A549 (cell line): ENCODE measurements at regions not wholly inside any gene's neighbourhood (a gene's known extent, or its start where the extent isn't known, plus 50 kb on each side); places are given as distances from the start of the nearest gene placed in this dataset.
A peak's percentile ranks its signal among the peaks of the same experiment; 100 is the strongest.

ENCODE experiments used
- ATAC-seq, 2 experiments: fragments of 200-7000 bp in 1 of 2; fragments of >200 bp in 1 of 2; cut with Nextera tagmentation in 1 of 2; cut with Tn5 transposase in 1 of 2; 3 replicates each; pipeline versions ENCODE4 v1.8.0 to v1.9.1; 2018 to 2020; ENCODE audit warnings: mild to moderate bottlenecking in 1 of 2, moderate library complexity in 1 of 2
- CTCF ChIA-PET: fragments of 300-600 bp; sonication (Branson Sonifier 250); formaldehyde crosslinking; extraction: SDS; loops from one replicate; lab custom pipeline; 2021; ENCODE audit warnings: antibody characterized with exemption, inconsistent platforms; lab: Yijun Ruan, JAX
- POLR2A ChIA-PET: fragments of 350-600 bp; formaldehyde crosslinking; extraction: SDS; loops from one replicate; lab custom pipeline; 2021; ENCODE audit warnings: antibody characterized with exemption, inconsistent platforms; lab: Yijun Ruan, JAX
- DNase-seq, 2 experiments: peaks; one replicate each; pipeline versions ENCODE4 v3.0.0 to v3.0.0-alpha.2; 2011 to 2016; ENCODE audit warnings: low read depth in 1 of 2, low spot score in 1 of 2
- FAIRE-seq: peaks from 2 replicates; lab custom pipeline; 2011; peaks lifted over from hg19 to GRCh38; lab: Jason Lieb, UNC
- H3K27ac ChIP-seq, 2 experiments: fragments of >200 bp; sonication (Bioruptor Twin); formaldehyde crosslinking; 3 replicates each; pipeline ENCODE4 v1.5.1; 2016 to 2017
- H3K4me1 ChIP-seq: fragments of >200 bp; sonication (Bioruptor Twin); formaldehyde crosslinking; 3 replicates; pipeline ENCODE4 v1.6.1; 2016
- H3K4me2 ChIP-seq: fragments of >200 bp; sonication (Bioruptor Twin); formaldehyde crosslinking; 3 replicates; pipeline ENCODE4 v1.6.1; 2016
- H3K4me3 ChIP-seq: fragments of >200 bp; sonication (Bioruptor Twin); formaldehyde crosslinking; 3 replicates; pipeline ENCODE4 v1.5.1; 2016
- H3K9me3 ChIP-seq: fragments of >200 bp; sonication (Bioruptor Twin); formaldehyde crosslinking; 3 replicates; pipeline ENCODE4 v1.6.1; 2016
- BHLHE40 ChIP-seq: IDR thresholded peaks from 2 replicates; pipeline ENCODE4 v1.6.1; 2012; ENCODE audit warnings: low read depth, low read length, inconsistent platforms
- CEBPB ChIP-seq, 2 experiments: fragments of >200 bp in 1 of 2; sonication (Bioruptor Twin) in 1 of 2; formaldehyde crosslinking in 1 of 2; IDR thresholded peaks; 2 replicates each; pipeline ENCODE4 v1.6.1; 2012 to 2016
- CHD2 ChIP-seq: fragments of 150-350 bp; IDR thresholded peaks from 2 replicates; pipeline ENCODE4 v1.6.1; 2014; ENCODE audit warnings: low read length; ENCODE audit not compliant: partially characterized antibody
- ELK1 ChIP-seq: fragments of 150-350 bp; IDR thresholded peaks from 2 replicates; pipeline ENCODE4 v1.6.1; 2014; ENCODE audit warnings: low read depth, mild to moderate bottlenecking, low read length
- FOXS1 ChIP-seq: fragments of 250-450 bp; sonication (Bioruptor Pico); IDR thresholded peaks from 2 replicates; pipeline ENCODE4 v1.5.0; 2020; ENCODE audit warnings: mild to moderate bottlenecking, moderate library complexity
- GATA3 ChIP-seq: IDR thresholded peaks from 2 replicates; pipeline ENCODE4 v1.6.1; 2012; ENCODE audit warnings: borderline replicate concordance
- HOXA7 ChIP-seq: fragments of 250-450 bp; sonication (Bioruptor Pico); IDR thresholded peaks from 2 replicates; pipeline ENCODE4 v1.5.0; 2020; ENCODE audit warnings: mild to moderate bottlenecking, moderate library complexity
- JUN ChIP-seq, 2 experiments: fragments of >200 bp; sonication (Bioruptor Twin); formaldehyde crosslinking; IDR thresholded peaks; 2 replicates in 1 of 2; 3 replicates in 1 of 2; pipeline ENCODE4 v1.6.1; 2016 to 2017
- JUNB ChIP-seq: fragments of >200 bp; sonication (Bioruptor Twin); formaldehyde crosslinking; IDR thresholded peaks from 2 replicates; pipeline ENCODE4 v1.6.1; 2016
- KDM5A ChIP-seq: fragments of 200-600 bp; sonication (generic); IDR thresholded peaks from 2 replicates; pipeline ENCODE4 v1.6.1; 2016; ENCODE audit warnings: antibody characterized with exemption, mild to moderate bottlenecking
- MAZ ChIP-seq: fragments of 150-350 bp; IDR thresholded peaks from 2 replicates; pipeline ENCODE4 v1.6.1; 2014; ENCODE audit warnings: antibody characterized with exemption, low read depth, low read length, borderline replicate concordance
- NFE2L2 ChIP-seq: fragments of 150-350 bp; conservative IDR thresholded peaks from 2 replicates; pipeline ENCODE4 v1.6.1; 2014; ENCODE audit warnings: low read length
- PBX3 ChIP-seq: IDR thresholded peaks from 2 replicates; pipeline ENCODE4 v1.6.1; 2012
- POLR2A ChIP-seq: IDR thresholded peaks from 2 replicates; pipeline ENCODE4 v1.6.1; 2012; ENCODE audit warnings: mild to moderate bottlenecking, low read length
- RCOR1 ChIP-seq: fragments of 150-350 bp; IDR thresholded peaks from 2 replicates; pipeline ENCODE4 v1.6.1; 2014; ENCODE audit warnings: antibody characterized with exemption, low read length, low read depth
- RNF2 ChIP-seq: fragments of 200-600 bp; sonication (generic); IDR thresholded peaks from 2 replicates; pipeline ENCODE4 v1.6.1; 2016; ENCODE audit warnings: low read depth, mild to moderate bottlenecking, antibody characterized with exemption, moderate library complexity, borderline replicate concordance
- SMC3 ChIP-seq: fragments of >200 bp; sonication (Bioruptor Twin); formaldehyde crosslinking; IDR thresholded peaks from 3 replicates; pipeline ENCODE4 v1.6.1; 2018; ENCODE audit warnings: inconsistent platforms
- SREBF2 ChIP-seq: fragments of 450-650 bp; IDR thresholded peaks from 2 replicates; pipeline ENCODE4 v1.6.1; 2014; ENCODE audit warnings: mild to moderate bottlenecking, moderate library complexity
- TFCP2L1 ChIP-seq: fragments of 250-450 bp; sonication (Bioruptor Pico); IDR thresholded peaks from 2 replicates; pipeline ENCODE4 v1.5.0; 2021; ENCODE audit warnings: mild to moderate bottlenecking
- ZC3H11A ChIP-seq: fragments of 450-650 bp; IDR thresholded peaks from 2 replicates; pipeline ENCODE4 v1.6.1; 2014; ENCODE audit warnings: antibody characterized with exemption, mild to moderate bottlenecking
- ZFP36 ChIP-seq: fragments of 450-650 bp; IDR thresholded peaks from 2 replicates; pipeline ENCODE4 v1.6.1; 2014; ENCODE audit warnings: borderline replicate concordance; ENCODE audit not compliant: partially characterized antibody
- ZNF302 ChIP-seq: fragments of 250-450 bp; sonication (Bioruptor Pico); IDR thresholded peaks from 2 replicates; pipeline ENCODE4 v1.9.0; 2021; ENCODE audit warnings: inconsistent platforms, mild to moderate bottlenecking, moderate library complexity
- ZSCAN20 ChIP-seq: fragments of 250-450 bp; sonication (Bioruptor Pico); IDR thresholded peaks from 2 replicates; pipeline ENCODE4 v1.8.0; 2022; ENCODE audit warnings: mild to moderate bottlenecking, moderate library complexity
- WGBS: methylation state at CpG from one replicate; pipeline ENCODE4 v1.1.6; 2017; ENCODE audit errors: missing lambda C conversion rate; 5-methylcytosine and 5-hydroxymethylcytosine counted together

- TF ChIP-seq FOXS1 (CRISPR knock-in tag) = no peak
- no peak for TF ChIP-seq BHLHE40
- no peak for TF ChIP-seq RNF2
- ATAC-seq = no peak
- DNase-seq = no peak
- H3K27ac ChIP-seq = no peak overlapping the region
- WGBS = 77% methylated on average over 5 of the region's 5 CpGs
- H3K4me2 ChIP-seq = no peak overlapping the region
- CTCF ChIA-PET = no interaction called here
- no peak overlapping the region for H3K4me3 ChIP-seq
- POLR2A ChIA-PET = no interaction called here
- no peak for FAIRE-seq
- H3K4me1 ChIP-seq = peaks cover 15% of the 10 kb centered on the region; the same call in 2 of the 3 replicates
- no peaks in the 10 kb centered on the region for H3K9me3 ChIP-seq
Measured at GRCh38 chr3:152122851-152123250, 145.9 kb upstream of the MBNL1 start.

- peak; percentile 56 to 67; a peak in 3 of 6 replicates for ATAC-seq
- CTCF ChIA-PET = no interaction called here
Measured at GRCh38 chr3:152123457-152123856, 145.3 kb upstream of the MBNL1 start.

GRCh38 chr3:152126260-152126659 lies 142.5 kb upstream of the MBNL1 start:
- 57% methylated on average over 2 of the region's 2 CpGs for WGBS
- no peak for TF ChIP-seq CHD2
- no peak for TF ChIP-seq ELK1
- no peak for TF ChIP-seq GATA3
- TF ChIP-seq RCOR1 = no peak
- TF ChIP-seq KDM5A = no peak
- no peak for TF ChIP-seq CEBPB (IDR thresholded peaks at IDR 0.05)
- no peak for TF ChIP-seq ZFP36
- TF ChIP-seq SMC3 = no peak
- no peak for TF ChIP-seq ZSCAN20
- TF ChIP-seq ZC3H11A = no peak
- TF ChIP-seq, all 56 proteins: peak for 0
- POLR2A ChIA-PET = interaction anchor here (1.0 kb wide), 1 partner anchor 33 kb away, joined by 3 read pairs; no protein-coding TSS in a partner anchor

More at GRCh38 chr3:152123457-152123856, 145.3 kb upstream of the MBNL1 start:
- FAIRE-seq (no peak), DNase-seq (no peak)
- peaks cover 15% of the 10 kb centered on the region; the same call in 2 of the 3 replicates for H3K4me1 ChIP-seq
- H3K27ac ChIP-seq = no peak overlapping the region
- WGBS = 78% methylated on average over 1 of the region's 1 CpG
- TF ChIP-seq NFE2L2 = no peak
- TF ChIP-seq ZC3H11A = no peak
- H3K4me3 ChIP-seq = no peak overlapping the region
- H3K4me2 ChIP-seq = no peak overlapping the region
- POLR2A ChIA-PET = no interaction called here
- no peaks in the 10 kb centered on the region for H3K9me3 ChIP-seq

GRCh38 chr3:152127058-152127457 lies 141.7 kb upstream of the MBNL1 start:
- DNase-seq (no peak), ATAC-seq (no peak), FAIRE-seq (no peak)
- H3K4me2 ChIP-seq = no peak overlapping the region
- TF ChIP-seq FOXS1 (CRISPR knock-in tag) (no peak), JUN (IDR thresholded peaks at IDR 0.05) (no peak), POLR2A (no peak), HOXA7 (no peak), TFCP2L1 (CRISPR knock-in tag) (no peak), SREBF2 (no peak), ZNF302 (CRISPR knock-in tag) (no peak), PBX3 (no peak), MAZ (no peak), JUNB (no peak)
- ChIA-PET POLR2A (interaction anchor here (1.0 kb wide), 1 partner anchor 33 kb away, joined by 3 read pairs; no protein-coding TSS in a partner anchor), CTCF (interaction anchor here (1.4 kb wide), 1 partner anchor 15 kb away, joined by 4 read pairs; no protein-coding TSS in a partner anchor)
- H3K4me1 ChIP-seq = no peaks in the 10 kb centered on the region
- no peak overlapping the region for H3K27ac ChIP-seq
- no peaks in the 10 kb centered on the region for H3K9me3 ChIP-seq
- no peak overlapping the region for H3K4me3 ChIP-seq
- 91% methylated on average over 4 of the region's 4 CpGs for WGBS

More at GRCh38 chr3:152126260-152126659, 142.5 kb upstream of the MBNL1 start:
- CTCF ChIA-PET = interaction anchor here (1.4 kb wide), 1 partner anchor 16 kb away, joined by 4 read pairs; no protein-coding TSS in a partner anchor
- no peak overlapping the region for H3K27ac ChIP-seq
- H3K4me2 ChIP-seq = no peak overlapping the region
- no peak for ATAC-seq
- DNase-seq = no peak
- H3K9me3 ChIP-seq = no peaks in the 10 kb centered on the region
- no peak for FAIRE-seq
- H3K4me1 ChIP-seq = peaks cover 6% of the 10 kb centered on the region; the same call in 2 of the 3 replicates
- no peak overlapping the region for H3K4me3 ChIP-seq
